A673 (cell line): ENCODE measurements at regions not wholly inside any gene's neighbourhood (a gene's known extent, or its start where the extent isn't known, plus 50 kb on each side); places are given as distances from the start of the nearest gene placed in this dataset.

ENCODE experiments used
- BruUV-seq: library from RNA; stranded (reverse); fragments of 400-500 nt; replicated peaks from 2 replicates; lab custom pipeline; 2021; lab: Mats Ljungman, UMichigan
- CTCF ChIA-PET: fragments of 300-600 bp; sonication (Branson Sonifier 250); formaldehyde crosslinking; loops from one replicate; lab custom pipeline; 2022; ENCODE audit warnings: antibody characterized with exemption; lab: Charles Lee
- POLR2A ChIA-PET: fragments of 300-600 bp; sonication (Branson Sonifier 250); formaldehyde crosslinking; loops from one replicate; lab custom pipeline; 2022; ENCODE audit warnings: antibody characterized with exemption; ENCODE audit not compliant: low non-redundant PET; lab: Charles Lee
- DNase-seq: peaks from one replicate; pipeline ENCODE4 v3.0.0-alpha.2; 2015; ENCODE audit warnings: low spot score
- H3K27ac ChIP-seq: fragments of 200-600 bp; sonication (generic); 2 replicates; pipeline ENCODE4 v1.5.1; 2016; ENCODE audit warnings: mixed run types, low read depth, mild to moderate bottlenecking, mixed read lengths, antibody characterized with exemption, low read length; ENCODE audit not compliant: poor library complexity, severe bottlenecking
- H3K27me3 ChIP-seq: fragments of 200-600 bp; sonication (generic); replicated peaks from 2 replicates; pipeline ENCODE4 v1.6.1; 2017; ENCODE audit warnings: mixed run types, low read depth, mild to moderate bottlenecking, mixed read lengths, antibody characterized with exemption, low read length; ENCODE audit not compliant: insufficient read depth, poor library complexity
- H3K36me3 ChIP-seq: fragments of 200-600 bp; sonication (generic); 2 replicates; pipeline ENCODE4 v1.6.1; 2016; ENCODE audit warnings: mixed run types, mild to moderate bottlenecking, mixed read lengths, antibody characterized with exemption, low read length; ENCODE audit not compliant: insufficient read depth, poor library complexity, severe bottlenecking
- H3K4me1 ChIP-seq: fragments of 200-600 bp; sonication (generic); 2 replicates; pipeline ENCODE4 v1.6.1; 2017; ENCODE audit warnings: mixed run types, mild to moderate bottlenecking, mixed read lengths, antibody characterized with exemption, low read length; ENCODE audit not compliant: insufficient read depth, poor library complexity, severe bottlenecking
- H3K4me3 ChIP-seq: fragments of 200-600 bp; sonication (generic); 2 replicates; pipeline ENCODE4 v1.5.1; 2016; ENCODE audit warnings: low read depth, mixed run types, mild to moderate bottlenecking, mixed read lengths, low read length; ENCODE audit not compliant: poor library complexity, severe bottlenecking
- H3K9me3 ChIP-seq: fragments of 200-600 bp; sonication (generic); 2 replicates; pipeline ENCODE4 v1.6.1; 2016; ENCODE audit warnings: mixed run types, low read depth, mild to moderate bottlenecking, mixed read lengths, antibody characterized with exemption, low read length; ENCODE audit not compliant: poor library complexity, severe bottlenecking
- CTCF ChIP-seq: fragments of 300-800, 200-600 bp; sonication (generic); conservative IDR thresholded peaks from 2 replicates; pipeline ENCODE4 v1.5.1; 2017; ENCODE audit warnings: low read depth, mild to moderate bottlenecking, antibody characterized with exemption, low read length, moderate library complexity, mixed read lengths
- EZH2 ChIP-seq: fragments of 200-600 bp; sonication (generic); IDR thresholded peaks from 2 replicates; pipeline ENCODE4 v1.6.1; 2017; ENCODE audit warnings: borderline replicate concordance, low read depth, mild to moderate bottlenecking, mixed read lengths, antibody characterized with exemption, low read length; ENCODE audit not compliant: poor library complexity, severe bottlenecking
- intact Hi-C: fragments of 100-400 bp; cut with micrococcal nuclease; formaldehyde crosslinking; loops from one replicate; pipeline ENCODE4 v1.10.0; 2022; ENCODE audit not compliant: unreplicated experiment

- POLR2A ChIA-PET: no interaction called here
- Histone ChIP-seq H3K9me3 (peaks cover 15% of the 10 kb centered on the region), H3K36me3 (no peaks in the 10 kb centered on the region), H3K4me1 (no peaks in the 10 kb centered on the region), H3K4me3 (no peak overlapping the region), H3K27ac (no peak overlapping the region), H3K27me3 (no peaks in the 10 kb centered on the region)
- no peak for DNase-seq
- intact Hi-C loops: no loop called here
- CTCF ChIA-PET: no interaction called here
- no peak for TF ChIP-seq EZH2
- TF ChIP-seq CTCF: no peak
- no TSS peak for BruUV-seq
Observed at GRCh38 chr20:4095639-4096038, 53.0 kb upstream of the SMOX start.

DNA sequence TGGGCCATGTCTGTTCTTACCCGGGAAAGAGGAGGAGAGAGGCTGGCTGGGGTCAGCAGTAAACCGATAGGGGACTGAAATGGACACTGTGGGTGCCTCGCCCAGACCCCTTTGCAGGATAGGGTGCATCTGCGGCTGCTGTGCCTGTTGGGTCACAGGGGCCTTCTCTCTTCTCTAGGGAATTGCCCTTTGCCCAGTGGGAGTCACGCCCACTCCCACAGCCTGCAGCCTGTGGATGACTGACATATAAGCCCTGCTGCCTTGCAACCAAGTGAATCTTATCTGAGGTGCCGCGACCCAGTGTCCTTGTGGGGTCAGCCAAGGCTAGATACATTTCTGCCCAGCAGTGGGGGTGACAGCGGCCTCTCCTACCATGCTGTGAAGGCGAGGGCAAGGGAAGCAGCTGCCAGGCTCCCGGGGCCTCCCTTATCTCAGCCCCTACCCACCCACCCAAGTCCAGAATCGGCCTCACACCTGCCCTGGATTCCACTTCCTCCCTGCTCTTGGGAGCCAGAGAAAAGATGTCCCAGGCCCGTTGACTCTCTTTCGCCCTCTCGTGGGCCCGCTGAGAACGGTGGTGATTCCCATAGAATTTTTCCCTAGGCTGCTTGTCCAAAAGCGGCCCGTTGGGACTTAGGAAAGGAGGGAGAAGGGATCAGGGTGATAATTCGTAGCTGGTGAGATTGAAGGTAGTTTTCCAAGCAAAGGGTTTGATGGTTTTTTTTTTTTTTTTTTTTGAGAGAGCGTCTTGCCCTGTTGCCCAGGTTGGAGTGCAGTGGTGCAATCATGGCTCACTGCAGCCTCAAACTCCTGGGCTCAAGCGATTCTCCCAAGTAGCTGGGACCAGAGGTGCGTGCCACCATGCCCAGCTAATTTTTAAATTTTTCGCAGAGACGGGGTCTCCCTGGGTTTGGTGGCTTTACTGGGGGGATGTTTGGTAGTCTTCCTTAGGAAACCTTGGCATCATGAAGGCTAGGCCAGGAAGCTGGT is 56.8 kb upstream of the SMOX start:
- ChIA-PET POLR2A (no interaction called here), CTCF (interaction anchor here (0.6 to 1.3 kb wide), 2 partner anchors 8 to 287 kb away, joined by 5 to 8 read pairs; no protein-coding TSS in a partner anchor)
- DNase-seq: peak; percentile 61
- no peak overlapping the region for H3K4me3 ChIP-seq
- intact Hi-C loops: no loop called here
- no TSS peak for BruUV-seq
- H3K4me1 ChIP-seq: no peaks in the 10 kb centered on the region
- H3K27me3 ChIP-seq: no peaks in the 10 kb centered on the region
- peaks cover 15% of the 10 kb centered on the region for H3K9me3 ChIP-seq
- no peak overlapping the region for H3K27ac ChIP-seq
- no peak for TF ChIP-seq EZH2
- TF ChIP-seq CTCF: peak; percentile 75
- H3K36me3 ChIP-seq: no peaks in the 10 kb centered on the region

- POLR2A ChIA-PET: no interaction called here
- DNase-seq: no peak
- no peaks in the 10 kb centered on the region for H3K27me3 ChIP-seq
- no peaks in the 10 kb centered on the region for H3K4me1 ChIP-seq
- peaks cover 13% of the 10 kb centered on the region for H3K9me3 ChIP-seq
- H3K27ac ChIP-seq: no peak overlapping the region
- TF ChIP-seq EZH2 (no peak), CTCF (no peak)
- CTCF ChIA-PET: interaction anchor here (0.6 to 1.3 kb wide), 2 partner anchors 9 to 380 kb away, joined by 3 to 5 read pairs; no protein-coding TSS in a partner anchor
- BruUV-seq: no TSS peak
- intact Hi-C loops: no loop called here
- H3K4me3 ChIP-seq: no peak overlapping the region
- no peaks in the 10 kb centered on the region for H3K36me3 ChIP-seq
Observed at GRCh38 chr20:4090756-4091489, 57.7 kb upstream of the SMOX start.
